ENCODE measurements at regions not wholly inside any gene's neighbourhood (a gene's known extent, or its start where the extent isn't known, plus 50 kb on each side); places are given as distances from the start of the nearest gene placed in this dataset.
"Not testable (repeated sequence)": the region's sequence is repeated elsewhere in the genome, so short reads cannot be mapped to it uniquely, and the experiment has no call there.

DNA sequence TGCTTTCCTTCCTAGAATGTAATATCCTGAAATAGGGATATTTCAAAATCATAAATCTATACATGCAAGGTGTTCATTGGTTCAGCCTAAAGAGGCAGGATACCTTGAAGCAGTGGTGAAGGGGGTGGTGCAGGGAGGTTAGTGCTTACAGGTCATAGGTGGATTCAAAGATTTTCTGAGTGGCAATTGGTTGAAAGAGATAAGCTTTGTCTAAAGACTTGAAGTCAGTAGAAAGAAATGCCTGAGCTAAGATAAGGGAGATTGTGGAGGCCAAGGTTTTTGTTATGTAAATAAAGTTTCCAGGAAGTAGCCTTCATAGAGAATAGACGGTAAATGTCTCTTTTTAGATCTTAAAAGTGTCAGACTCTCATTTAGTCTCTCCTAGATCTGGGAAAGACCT, 741.2 kb upstream of the ZWINT start:
- DNase-seq = no peak

DNA sequence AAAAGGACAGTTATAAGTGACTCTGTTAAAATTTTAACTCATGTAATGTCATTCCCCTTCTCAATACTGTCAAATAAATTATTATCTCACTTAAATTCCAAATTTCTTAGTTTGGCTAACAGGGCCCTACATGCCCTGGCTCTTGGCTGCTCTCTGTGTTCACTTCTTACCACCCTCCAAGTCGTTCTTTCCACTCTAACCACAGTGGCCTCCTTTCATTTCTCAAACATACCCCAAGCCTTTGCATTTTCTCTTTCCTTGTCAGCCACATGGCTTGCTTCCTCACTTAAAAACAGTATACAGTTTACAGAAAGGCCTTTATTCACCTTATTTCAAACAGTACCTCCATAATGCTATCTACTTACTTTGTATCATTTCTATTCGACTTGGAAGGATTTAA, 737.1 kb upstream of the ZWINT start:
- no peak for DNase-seq

GRCh38 chr10:57096044-57096443, 735.0 kb upstream of the ZWINT start:
- no peak for DNase-seq

GRCh38 chr10:57094965-57095364, 733.9 kb upstream of the ZWINT start:
- no peak for DNase-seq

- DNase-seq = no peak
These were observed 733.0 kb upstream of the ZWINT start for GRCh38 chr10:57094083-57094482.

GRCh38 chr10:57053530-57053929, 692.5 kb upstream of the ZWINT start:
- no peak for DNase-seq

DNA sequence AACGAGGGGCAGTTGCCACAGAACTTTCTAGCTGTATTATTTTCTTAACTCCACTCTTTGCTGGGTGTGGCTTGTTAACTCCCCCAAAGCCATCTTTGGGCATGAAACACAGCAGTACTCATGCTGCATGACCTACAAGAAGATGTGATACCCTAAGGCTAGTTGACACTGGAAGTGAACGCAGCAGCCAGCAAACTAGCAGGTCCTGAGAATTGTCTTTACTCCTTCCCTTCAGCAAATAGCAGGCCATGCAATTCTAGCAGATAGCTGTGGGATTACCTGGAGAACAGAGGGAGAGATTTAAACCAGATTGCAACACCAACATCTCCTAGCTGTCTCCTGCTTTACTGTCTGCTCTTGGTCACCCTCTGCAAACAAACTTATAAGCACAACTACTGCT, 688.0 kb upstream of the ZWINT start:
- DNase-seq = no peak

GRCh38 chr10:57038531-57038930, 677.5 kb upstream of the ZWINT start:
- no peak for DNase-seq

GRCh38 chr10:57035310-57035709, 674.3 kb upstream of the ZWINT start:
- no peak for DNase-seq

- not testable (repeated sequence) for DNase-seq
These were observed 671.2 kb upstream of the ZWINT start for GRCh38 chr10:57032301-57032700.

GRCh38 chr10:57031346-57031745, 670.3 kb upstream of the ZWINT start:
- DNase-seq = no peak

- no peak for DNase-seq
These were observed 665.2 kb upstream of the ZWINT start for GRCh38 chr10:57026307-57026706.

GRCh38 chr10:57023626-57024025, 662.6 kb upstream of the ZWINT start:
- DNase-seq = no peak

GRCh38 chr10:57018452-57018851, 657.4 kb upstream of the ZWINT start:
- DNase-seq = no peak

DNA sequence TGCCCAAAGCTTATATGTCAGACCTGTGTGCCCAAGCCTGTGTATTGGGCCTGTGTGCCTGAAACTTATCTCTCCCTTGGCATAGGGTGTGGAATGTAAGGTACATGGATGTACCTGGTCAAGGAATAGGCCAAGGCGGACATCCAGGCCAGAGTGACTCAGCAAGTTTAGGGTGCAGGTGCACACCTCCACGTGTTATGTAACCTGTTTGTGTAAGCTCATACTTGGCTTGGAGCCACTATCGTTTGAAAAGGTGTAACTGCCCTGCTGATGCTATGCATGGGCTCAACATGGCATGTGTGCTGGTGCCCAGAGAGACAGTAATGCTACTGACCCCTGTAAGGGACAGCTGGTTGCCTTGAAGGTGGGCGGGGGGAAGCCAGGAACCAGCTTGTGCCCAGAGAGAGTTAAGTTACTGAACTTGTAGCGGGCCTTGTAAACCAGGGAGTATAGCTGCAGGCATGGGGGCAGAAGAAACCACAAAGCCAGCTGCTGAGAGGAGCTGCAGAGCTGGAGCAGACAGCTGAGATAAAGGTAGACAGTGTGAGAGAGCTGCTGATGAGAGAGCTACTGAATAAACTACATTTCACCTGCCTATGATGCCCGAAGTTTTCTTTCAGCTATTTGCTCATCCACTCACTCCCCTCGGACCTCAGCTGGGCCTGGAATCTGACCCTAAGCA, 656.4 kb upstream of the ZWINT start:
- DNase-seq = no peak

GRCh38 chr10:57015595-57016318, 654.7 kb upstream of the ZWINT start:
- DNase-seq = no peak

- no peak for DNase-seq
These were observed 654.1 kb upstream of the ZWINT start for GRCh38 chr10:57015187-57015586.

GRCh38 chr10:57014758-57015157, 653.7 kb upstream of the ZWINT start:
- DNase-seq = no peak

GRCh38 chr10:57008189-57008588, 647.1 kb upstream of the ZWINT start:
- no peak for DNase-seq

DNA sequence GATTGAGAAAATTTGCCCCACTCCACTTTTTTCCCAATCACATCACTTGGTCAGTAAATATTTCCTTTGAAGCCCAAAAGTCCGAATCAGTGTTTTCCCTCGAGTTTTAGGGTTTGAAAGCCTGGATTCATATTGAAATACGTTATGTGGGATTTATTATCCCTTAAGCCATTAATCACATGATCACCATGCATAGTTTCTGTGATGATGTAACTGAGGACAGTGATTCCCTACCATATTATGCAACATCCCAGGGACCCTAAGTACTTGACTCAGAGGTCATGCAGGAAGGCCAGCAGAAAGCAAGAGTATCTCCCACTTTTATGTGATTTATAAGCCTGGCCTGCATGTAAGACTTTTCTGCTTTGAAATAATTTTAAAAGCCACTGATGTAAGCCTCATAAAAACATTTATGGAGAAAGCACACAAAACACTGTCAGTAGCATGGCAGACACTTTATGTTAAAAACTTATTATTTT, 630.6 kb upstream of the ZWINT start:
- no peak for DNase-seq

- DNase-seq = no peak
These were observed 614.5 kb upstream of the ZWINT start for GRCh38 chr10:56975513-56975912.

- DNase-seq = no peak
These were observed 612.7 kb upstream of the ZWINT start for GRCh38 chr10:56973766-56974165.

- no peak for DNase-seq
These were observed 582.2 kb upstream of the ZWINT start for GRCh38 chr10:56943221-56943755.

DNA sequence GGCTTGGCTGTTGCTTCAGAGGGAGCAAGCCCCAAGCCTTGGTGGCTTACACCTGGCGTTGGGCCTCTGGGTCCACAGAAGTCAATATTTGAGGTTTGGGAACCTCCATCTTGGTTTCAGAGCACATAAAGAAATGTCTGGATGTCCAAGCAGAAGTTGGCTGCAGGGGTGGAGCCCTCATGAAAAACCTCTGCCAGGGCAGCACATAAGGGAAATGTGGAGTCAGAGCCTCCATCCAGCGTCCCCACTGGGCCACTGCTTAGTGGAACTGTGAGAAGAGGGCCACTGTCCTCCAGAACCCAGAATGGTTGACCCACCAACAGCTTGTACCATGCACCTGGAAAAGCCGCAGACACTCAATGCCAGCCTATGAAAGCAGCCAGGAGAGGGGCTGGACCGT, 573.5 kb upstream of the ZWINT start:
- no peak for DNase-seq

Measured in activated T-cell treated with anti-CD3 and anti-CD28 coated beads, Interleukin-2, amount 50 U/mL, for 48 hours (primary cell).